Aorta (tissue), 5 donors: ENCODE measurements at regions not wholly inside any gene's neighbourhood (a gene's known extent, or its start where the extent isn't known, plus 50 kb on each side); places are given as distances from the start of the nearest gene placed in this dataset.
"Not testable (repeated sequence)": the region's sequence is repeated elsewhere in the genome, so short reads cannot be mapped to it uniquely, and the experiment has no call there.

ENCODE experiments used
- ATAC-seq: fragments of 200-7000 bp; cut with Tn5 transposase; one replicate; pipeline ENCODE4 v1.9.1; 2022; ENCODE audit warnings: moderate library complexity; ENCODE audit not compliant: low FRiP score
- DNase-seq, 2 donors: peaks; one replicate each; pipeline ENCODE4 v3.0.0-alpha.2; 2020
- H3K27ac ChIP-seq, 2 donors: one replicate each; pipeline ENCODE4 v1.5.1; 2013; ENCODE audit warnings: low read length in 2 of 2, mild to moderate bottlenecking in 2 of 2, moderate library complexity in 2 of 2, control low read depth in 1 of 2, inconsistent platforms in 1 of 2, low read depth in 1 of 2
- H3K27me3 ChIP-seq, 2 donors: one replicate each; pipeline ENCODE4 v1.6.1; 2013; ENCODE audit warnings: control low read depth in 1 of 2, low read length in 1 of 2, mild to moderate bottlenecking in 1 of 2, moderate library complexity in 1 of 2; ENCODE audit not compliant: insufficient read depth in 2 of 2, control insufficient read depth in 1 of 2
- H3K36me3 ChIP-seq, 2 donors: one replicate each; pipeline ENCODE4 v1.6.1; 2013; ENCODE audit warnings: control low read depth in 1 of 2, low read length in 1 of 2, mild to moderate bottlenecking in 1 of 2; ENCODE audit not compliant: insufficient read depth in 2 of 2, control insufficient read depth in 1 of 2
- H3K4me1 ChIP-seq, 2 donors: one replicate each; pipeline ENCODE4 v1.6.1; 2013; ENCODE audit warnings: low read length in 2 of 2, control low read depth in 1 of 2, mild to moderate bottlenecking in 1 of 2, moderate library complexity in 1 of 2; ENCODE audit not compliant: insufficient read depth in 2 of 2, control insufficient read depth in 1 of 2
- H3K4me3 ChIP-seq, 2 donors: one replicate each; pipeline ENCODE4 v1.5.1; 2013; ENCODE audit warnings: low read length in 2 of 2, control low read depth in 1 of 2, mild to moderate bottlenecking in 1 of 2
- H3K9me3 ChIP-seq: one replicate; pipeline ENCODE4 v1.6.1; 2013; ENCODE audit warnings: mild to moderate bottlenecking, low read length; ENCODE audit not compliant: control insufficient read depth
- WGBS, 2 donors: extraction: QIAGEN DNeasy Blood & Tissue Kit; methylation state at CpG; one replicate each; pipeline ENCODE4 v1.1.7; 2013; 5-methylcytosine and 5-hydroxymethylcytosine counted together
- intact Hi-C, 2 donors: fragments of 100-400 bp; cut with DNase I; formaldehyde crosslinking; loops; one replicate each; pipeline versions ENCODE4 v1.14.2 to v1.15.0; 2022
- donor health status: healthy with polysubstance abuse.
- donor health status: Bipolar disorder and iron deficiency.
- donor health status: DM: no; HTN: no; CAD: no.
- donor health status: DM: no; HTN: no; CAD: no.
- donor health status: DM: yes; HTN: yes; CAD: no.

- Histone ChIP-seq H3K4me3 (no peak overlapping the region), H3K27me3 (no peaks in the 10 kb centered on the region), H3K4me1 (no peaks in the 10 kb centered on the region), H3K27ac (no peak overlapping the region), H3K9me3 (no peaks in the 10 kb centered on the region), H3K36me3 (no peaks in the 10 kb centered on the region)
- intact Hi-C loops = loop anchor here in 1 of 2 donors (10.0 kb wide), 2 partner anchors 95 to 205 kb away; no protein-coding TSS in a partner anchor
- no peak for ATAC-seq
- 68 to 69% methylated on average over 18 of the region's 18 CpGs for WGBS, 2 donors
- no peak for DNase-seq
Measured at GRCh38 chr22:27609451-27609888, 192.1 kb downstream of the MN1 start.

GRCh38 chr22:27610164-27610563 is 191.4 kb downstream of the MN1 start:
- H3K4me1 ChIP-seq, ATAC-seq, H3K36me3 ChIP-seq, H3K4me3 ChIP-seq, DNase-seq, H3K27ac ChIP-seq, H3K27me3 ChIP-seq, intact Hi-C loops, H3K9me3 ChIP-seq: not testable (repeated sequence)
- WGBS, 2 donors = 95 to 98% methylated on average over 2 of the region's 4 CpGs

GRCh38 chr22:27610863-27611786 is 190.4 kb downstream of the MN1 start:
- intact Hi-C loops = no loop called here
- Histone ChIP-seq H3K36me3 (no peaks in the 10 kb centered on the region), H3K27me3 (no peaks in the 10 kb centered on the region), H3K4me3 (no peak overlapping the region), H3K9me3 (no peaks in the 10 kb centered on the region), H3K27ac (no peak overlapping the region), H3K4me1 (no peaks in the 10 kb centered on the region)
- WGBS, 2 donors = 93 to 97% methylated on average over 23 of the region's 23 CpGs
- no peak for DNase-seq
- no peak for ATAC-seq

GRCh38 chr22:27612115-27612514 is 189.4 kb downstream of the MN1 start:
- ATAC-seq = no peak
- intact Hi-C loops = no loop called here

GRCh38 chr22:27613099-27614005 is 188.2 kb downstream of the MN1 start:
- Histone ChIP-seq H3K9me3 (no peaks in the 10 kb centered on the region), H3K4me3 (no peak overlapping the region), H3K27ac (no peak overlapping the region), H3K36me3 (no peaks in the 10 kb centered on the region), H3K4me1 (no peaks in the 10 kb centered on the region), H3K27me3 (no peaks in the 10 kb centered on the region)
- WGBS, 2 donors = 56 to 64% methylated on average over 19 of the region's 19 CpGs
- ATAC-seq = no peak
- intact Hi-C loops = no loop called here
- DNase-seq = no peak

More at GRCh38 chr22:27612115-27612514, 189.4 kb downstream of the MN1 start:
- Histone ChIP-seq H3K9me3 (no peaks in the 10 kb centered on the region), H3K4me3 (no peak overlapping the region), H3K27ac (no peak overlapping the region), H3K27me3 (no peaks in the 10 kb centered on the region), H3K36me3 (no peaks in the 10 kb centered on the region), H3K4me1 (no peaks in the 10 kb centered on the region)
- 78 to 85% methylated on average over 6 of the region's 6 CpGs for WGBS, 2 donors
- no peak for DNase-seq

- Histone ChIP-seq H3K4me3 (peak overlapping the region; percentile 7 to 19), H3K36me3 (no peaks in the 10 kb centered on the region), H3K27ac (no peak overlapping the region), H3K4me1 (no peaks in the 10 kb centered on the region), H3K27me3 (no peaks in the 10 kb centered on the region), H3K9me3 (no peaks in the 10 kb centered on the region)
- DNase-seq = no peak
- ATAC-seq = peak; percentile 8
- intact Hi-C loops = no loop called here
- 7 to 9% methylated on average over 28 to 56 of the region's 56 CpGs for WGBS, 2 donors
Measured at GRCh38 chr22:27614006-27614649, 187.4 kb downstream of the MN1 start.

GRCh38 chr22:27614650-27615007 is 186.9 kb downstream of the MN1 start:
- Histone ChIP-seq H3K4me3 (peak overlapping the region in 1 of 2 donors; percentile 19), H3K36me3 (no peaks in the 10 kb centered on the region), H3K27me3 (no peaks in the 10 kb centered on the region), H3K27ac (no peak overlapping the region), H3K9me3 (no peaks in the 10 kb centered on the region), H3K4me1 (no peaks in the 10 kb centered on the region)
- no peak for DNase-seq
- intact Hi-C loops = no loop called here
- 54 to 55% methylated on average over 10 of the region's 10 CpGs for WGBS, 2 donors
- peak; percentile 36 for ATAC-seq

GRCh38 chr22:27615408-27615807 is 186.1 kb downstream of the MN1 start:
- DNase-seq (no peak), ATAC-seq (no peak)
- H3K36me3 ChIP-seq = no peaks in the 10 kb centered on the region
- 87 to 90% methylated on average over 12 of the region's 12 CpGs for WGBS, 2 donors
- no peaks in the 10 kb centered on the region for H3K9me3 ChIP-seq
- intact Hi-C loops = no loop called here
- no peak overlapping the region for H3K27ac ChIP-seq
- H3K27me3 ChIP-seq = no peaks in the 10 kb centered on the region
- H3K4me3 ChIP-seq = no peak overlapping the region
- H3K4me1 ChIP-seq = no peaks in the 10 kb centered on the region
